Cardiac septum (tissue), 1 donor: ENCODE measurements at regions not wholly inside any gene's neighbourhood (a gene's known extent, or its start where the extent isn't known, plus 50 kb on each side); places are given as distances from the start of the nearest gene placed in this dataset.

Experiments used
- DNase-seq: peaks from one replicate; pipeline ENCODE4 v3.0.0-alpha.2; 2020; ENCODE audit warnings: low spot score
- intact Hi-C: fragments of 100-400 bp; cut with DNase I; formaldehyde crosslinking; loops from one replicate; pipeline ENCODE4 v1.14.0; 2022
- donor health status: DM: no; HTN: no; CAD: no.

DNA sequence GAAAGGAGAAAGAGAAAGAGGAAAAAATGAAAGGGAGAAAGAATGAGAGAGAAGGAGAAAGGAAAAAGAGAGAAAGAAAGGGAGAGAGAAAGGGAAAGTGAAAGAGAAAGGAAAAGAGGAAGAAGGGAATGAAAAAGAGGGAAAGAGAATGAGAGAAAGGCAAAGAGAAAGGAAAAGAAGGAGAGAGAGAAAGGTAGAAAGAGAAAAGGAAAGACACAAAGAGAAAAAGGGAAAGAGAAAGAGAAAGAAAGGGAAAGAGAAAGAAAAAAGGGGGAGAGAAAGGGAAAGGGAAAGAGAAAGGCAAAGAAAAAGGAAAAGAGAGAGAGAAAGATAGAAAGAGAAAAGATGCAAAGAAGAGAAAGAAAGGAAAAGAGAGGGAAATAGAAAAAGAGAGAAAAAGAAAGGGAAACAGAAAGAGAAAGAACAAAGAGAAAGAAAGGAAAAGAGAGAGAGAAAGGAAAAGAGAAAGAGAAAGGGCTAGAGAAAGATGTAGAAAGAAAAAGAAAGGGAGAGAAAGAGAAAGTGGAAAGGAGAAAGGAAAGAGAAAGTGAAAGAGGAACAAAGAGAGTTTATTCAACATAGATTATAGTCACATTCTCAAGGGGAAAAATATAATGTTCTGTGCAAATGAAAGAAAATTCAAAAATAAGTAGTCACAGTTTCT is 165.2 kb downstream of the TMEM38B start:
- intact Hi-C loops, result no loop called here
- no peak for DNase-seq

GRCh38 chr9:105860516-105860915 is 166.2 kb downstream of the TMEM38B start:
- no peak for DNase-seq
- intact Hi-C loops, result no loop called here

- DNase-seq, result no peak
- intact Hi-C loops, result no loop called here
Observed at GRCh38 chr9:105861972-105862371, 167.6 kb downstream of the TMEM38B start.

GRCh38 chr9:105864248-105864898 is 170.0 kb downstream of the TMEM38B start:
- DNase-seq, result no peak
- intact Hi-C loops, result no loop called here

- intact Hi-C loops, result no loop called here
- DNase-seq, result no peak
Observed at GRCh38 chr9:105865285-105865684, 170.9 kb downstream of the TMEM38B start.

DNA sequence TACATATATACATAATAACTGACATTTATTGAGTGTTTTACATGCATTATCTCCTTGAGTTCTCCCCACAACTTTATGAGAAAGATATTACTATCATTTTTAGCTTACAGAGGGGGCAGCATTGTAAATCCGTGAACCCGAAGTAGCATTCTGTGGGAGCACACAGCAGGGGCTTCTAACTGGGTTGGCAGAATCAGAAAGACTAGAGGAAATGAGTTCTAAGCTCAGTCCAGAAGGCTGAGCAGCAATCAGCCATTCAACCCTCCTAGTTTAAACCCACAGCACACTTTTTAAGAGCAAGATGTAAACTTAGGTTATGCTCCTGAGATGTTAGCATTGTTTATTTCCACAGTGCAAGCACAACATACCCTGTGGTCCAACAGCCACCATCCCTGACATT is 177.2 kb downstream of the TMEM38B start:
- no peak for DNase-seq
- intact Hi-C loops, result no loop called here

GRCh38 chr9:105873801-105874200 is 179.5 kb downstream of the TMEM38B start:
- no peak for DNase-seq
- intact Hi-C loops, result no loop called here

- intact Hi-C loops, result no loop called here
- DNase-seq, result no peak
Observed at GRCh38 chr9:105877721-105878120, 183.4 kb downstream of the TMEM38B start.

GRCh38 chr9:105879181-105879580 is 184.8 kb downstream of the TMEM38B start:
- intact Hi-C loops, result no loop called here
- no peak for DNase-seq

DNA sequence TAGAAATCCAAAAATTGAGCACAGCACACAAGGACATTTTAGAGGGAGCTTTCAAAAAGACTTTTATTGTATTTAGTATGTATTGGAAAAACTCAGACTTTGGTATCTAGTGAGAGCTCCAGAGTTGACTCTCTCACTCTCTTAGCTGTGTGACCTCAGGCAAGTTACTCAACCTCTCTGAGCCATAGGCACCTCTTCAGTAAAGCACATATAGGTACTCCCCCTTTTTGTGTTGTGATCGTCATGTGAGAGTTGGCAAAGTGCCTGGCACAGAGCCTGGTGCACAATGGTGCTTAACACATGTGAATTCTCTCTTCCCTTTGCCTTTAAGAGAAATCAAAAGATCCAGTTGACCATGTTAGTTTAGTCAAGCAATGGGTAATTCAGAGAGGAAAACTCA is 186.2 kb downstream of the TMEM38B start:
- no peak for DNase-seq
- intact Hi-C loops, result loop anchor here (10.0 kb wide), 1 partner anchor 276 kb away; no protein-coding TSS in a partner anchor

- intact Hi-C loops, result loop anchor here (10.0 kb wide), 1 partner anchor 276 kb away; no protein-coding TSS in a partner anchor
- DNase-seq, result no peak
Observed at GRCh38 chr9:105881021-105881420, 186.7 kb downstream of the TMEM38B start.

GRCh38 chr9:105881654-105882349 is 187.5 kb downstream of the TMEM38B start:
- no peak for DNase-seq
- intact Hi-C loops, result loop anchor here (10.0 kb wide), 1 partner anchor 277 kb away; no protein-coding TSS in a partner anchor

DNA sequence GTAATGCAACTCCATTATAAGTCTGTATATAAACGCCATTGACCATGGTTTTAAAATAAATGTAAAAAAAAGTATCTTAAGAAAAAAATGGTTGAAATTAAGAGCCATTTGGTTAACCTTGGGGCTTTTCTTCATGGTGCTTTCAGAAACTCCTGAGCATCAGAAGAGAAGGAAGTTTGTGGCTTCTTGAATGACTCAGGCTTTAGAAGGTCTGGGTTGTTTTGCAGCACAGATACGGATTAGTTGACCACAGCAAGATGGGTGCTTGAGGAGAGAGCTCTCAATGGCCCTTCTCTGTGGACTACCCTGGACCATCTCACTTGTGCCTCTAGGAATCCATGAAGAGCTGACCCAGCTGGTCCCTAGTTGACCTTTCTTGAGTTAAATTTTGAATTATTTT is 189.5 kb downstream of the TMEM38B start:
- DNase-seq, result no peak
- intact Hi-C loops, result loop anchor here (10.0 kb wide), 1 partner anchor 279 kb away; no protein-coding TSS in a partner anchor

DNA sequence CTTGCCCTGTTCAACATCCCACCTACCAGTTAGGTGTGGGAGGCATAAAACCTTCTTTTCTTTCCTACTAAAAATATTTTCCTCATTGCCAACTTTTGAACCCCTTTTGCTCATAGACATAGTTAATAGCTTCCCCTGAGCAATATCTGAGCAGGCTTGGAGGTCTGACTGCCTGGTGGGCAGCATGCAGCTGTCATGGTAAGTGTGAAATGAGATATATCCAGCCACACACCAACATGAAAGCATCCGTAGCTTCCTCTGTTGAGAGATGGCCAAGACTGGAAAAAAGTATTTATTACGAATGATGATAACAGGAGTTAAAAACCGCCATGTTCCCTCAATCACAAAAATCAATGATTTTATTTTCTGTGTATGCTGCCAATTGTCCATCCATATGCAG is 190.1 kb downstream of the TMEM38B start:
- DNase-seq, result no peak
- intact Hi-C loops, result loop anchor here (10.0 kb wide), 1 partner anchor 280 kb away; no protein-coding TSS in a partner anchor

DNA sequence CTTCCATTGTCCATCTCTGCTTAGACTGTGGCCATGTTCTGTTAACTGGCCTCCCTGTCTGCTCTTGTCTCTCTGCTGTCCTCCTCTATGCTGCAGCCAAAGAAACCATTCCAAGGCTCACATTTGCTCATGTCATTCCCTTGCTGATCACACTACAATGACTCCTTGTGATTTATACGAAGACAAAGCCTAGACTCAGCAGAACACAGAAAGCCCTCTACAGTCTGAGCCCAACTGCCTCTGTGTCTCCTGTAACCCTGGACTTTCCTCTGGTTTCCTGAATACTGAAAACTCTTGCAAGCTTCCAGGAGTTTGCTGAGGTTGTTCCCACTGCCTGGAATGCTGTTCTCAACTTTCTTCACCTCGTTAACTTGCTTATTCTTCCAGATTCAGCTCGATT is 191.8 kb downstream of the TMEM38B start:
- no peak for DNase-seq
- intact Hi-C loops, result loop anchor here (10.0 kb wide), 1 partner anchor 281 kb away; no protein-coding TSS in a partner anchor

DNA sequence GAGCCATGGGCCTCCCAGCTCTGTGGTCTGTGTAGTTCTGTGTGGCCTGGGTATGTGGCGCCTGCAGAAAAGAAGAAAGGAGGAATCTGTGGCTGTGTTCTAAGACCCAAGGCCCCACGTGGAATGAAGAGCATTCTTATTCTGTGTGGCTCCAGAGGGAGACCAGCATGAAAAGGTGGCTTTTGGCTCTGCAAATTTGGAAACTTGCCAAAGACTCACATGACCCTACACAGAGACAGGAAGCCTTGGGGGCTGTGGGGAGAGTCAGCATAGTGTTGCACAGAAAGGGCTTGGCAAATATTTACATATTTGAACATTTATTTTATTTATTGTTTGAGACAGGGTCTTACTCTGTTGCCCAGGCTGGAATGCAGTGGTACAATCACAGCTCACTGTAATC is 193.3 kb downstream of the TMEM38B start:
- DNase-seq, result no peak
- intact Hi-C loops, result loop anchor here (10.0 kb wide), 1 partner anchor 283 kb away; no protein-coding TSS in a partner anchor

DNA sequence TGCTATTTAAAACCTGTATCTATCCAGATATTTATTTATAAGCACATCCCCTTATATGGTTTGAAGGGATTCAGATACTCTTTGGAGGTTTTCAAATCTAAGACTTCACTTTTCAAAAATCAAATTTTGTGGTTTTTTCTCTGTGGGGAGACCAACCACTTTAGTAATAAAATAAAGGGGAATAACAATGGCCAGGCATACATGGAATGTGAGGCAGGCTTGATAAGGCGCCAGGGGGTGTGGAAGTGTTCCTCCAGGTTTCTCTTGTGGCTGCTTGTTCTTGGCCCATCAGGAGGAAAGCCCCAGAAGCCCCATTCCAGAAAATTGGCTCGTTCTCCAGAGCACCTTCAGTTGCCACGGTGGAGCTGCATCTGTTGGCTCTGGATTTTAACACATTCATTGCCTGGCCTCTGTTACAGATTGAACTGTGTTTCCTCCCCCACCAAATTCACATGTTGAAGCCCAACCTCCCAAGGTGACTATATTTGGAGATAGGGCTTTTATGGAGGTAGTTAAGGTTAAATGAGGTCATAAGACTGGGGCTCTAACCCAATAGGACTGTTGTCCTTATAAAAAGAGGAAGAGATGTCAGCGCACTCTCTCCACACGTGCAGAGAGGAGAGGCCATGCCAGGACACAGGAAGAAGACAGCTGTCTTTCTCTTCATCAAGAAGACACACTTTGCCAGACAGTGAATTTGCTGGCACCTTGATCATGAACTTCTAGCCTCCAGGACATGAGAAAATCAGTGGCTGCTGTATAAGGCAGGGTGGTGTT is 195.9 kb downstream of the TMEM38B start:
- intact Hi-C loops, result no loop called here

DNA sequence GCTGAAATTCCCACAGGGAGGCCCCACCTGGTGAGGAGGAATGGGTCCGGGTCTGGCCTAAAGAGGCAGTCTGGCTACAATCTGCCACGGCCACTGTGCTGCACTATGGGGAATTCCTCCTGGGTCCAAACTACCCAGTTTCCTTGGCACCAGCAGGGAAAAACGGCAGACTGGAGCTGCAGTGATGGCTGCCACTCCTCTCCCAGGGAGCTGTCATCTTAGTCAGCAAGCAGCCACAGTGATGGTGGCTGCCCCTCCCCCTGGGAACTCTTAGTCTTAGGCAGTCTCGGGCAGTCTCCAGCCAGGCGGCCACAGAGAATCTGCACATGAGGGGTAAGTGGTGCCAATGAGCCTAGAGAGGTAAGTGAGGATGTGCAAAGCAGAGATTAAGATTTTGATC is 205.8 kb downstream of the TMEM38B start:
- intact Hi-C loops, result loop anchor here (10.0 kb wide), 2 partner anchors 1035 to 1275 kb away; no protein-coding TSS in a partner anchor
- DNase-seq, result no peak

More for the DNA sequence above, 195.9 kb downstream of the TMEM38B start:
- no peak for DNase-seq

DNA sequence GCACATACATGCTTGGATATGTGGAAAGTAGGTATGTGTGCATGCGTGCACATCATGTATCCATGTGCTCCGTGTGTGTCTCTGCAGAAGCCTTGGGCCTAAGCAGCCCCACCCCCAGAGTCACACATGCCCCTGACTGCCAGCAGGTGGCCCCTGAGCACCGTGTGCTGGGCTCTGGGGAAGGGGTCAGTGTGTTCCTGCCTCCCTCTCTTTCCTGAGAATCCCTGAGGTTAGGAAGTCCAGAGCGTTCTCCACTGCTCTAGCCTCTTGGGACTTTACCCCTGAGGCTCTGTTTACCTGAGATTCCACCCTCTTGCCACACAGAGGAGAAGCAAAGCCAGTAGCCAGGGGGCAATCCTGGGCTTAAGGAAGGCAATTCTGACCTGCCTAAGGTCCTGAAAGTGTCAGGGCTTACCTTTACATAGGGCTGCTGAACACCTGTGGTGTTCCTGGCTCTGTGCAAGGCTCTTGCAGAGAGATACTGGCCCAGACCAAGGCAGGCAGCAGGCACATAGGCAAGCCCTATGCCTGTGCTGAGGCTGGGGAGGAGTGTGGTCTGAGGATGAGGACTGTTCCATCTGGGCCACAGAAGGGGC is 207.3 kb downstream of the TMEM38B start:
- no peak for DNase-seq
- intact Hi-C loops, result loop anchor here (10.0 kb wide), 2 partner anchors 1033 to 1273 kb away; no protein-coding TSS in a partner anchor
